HG02981 (cell line): ENCODE measurements at regions not wholly inside any gene's neighbourhood (a gene's known extent, or its start where the extent isn't known, plus 50 kb on each side); places are given as distances from the start of the nearest gene placed in this dataset.

ENCODE experiments used
- ATAC-seq: cut with Tn5 transposase; IDR thresholded peaks from one replicate; pipeline ENCODE4 v1.9.1; 2021; ENCODE audit warnings: mild to moderate bottlenecking, moderate library complexity; ENCODE audit not compliant: unreplicated experiment

- no peak for ATAC-seq
Measured at GRCh38 chr2:167543721-167544120, 655.4 kb downstream of the XIRP2 start.

GRCh38 chr2:167537743-167538142, 649.5 kb downstream of the XIRP2 start:
- no peak for ATAC-seq

GRCh38 chr2:167534443-167534842, 646.2 kb downstream of the XIRP2 start:
- no peak for ATAC-seq

GRCh38 chr2:167524786-167525185, 636.5 kb downstream of the XIRP2 start:
- no peak for ATAC-seq

GRCh38 chr2:167510071-167510759, 621.9 kb downstream of the XIRP2 start:
- ATAC-seq = no peak

GRCh38 chr2:167509586-167509985, 621.3 kb downstream of the XIRP2 start:
- no peak for ATAC-seq

- no peak for ATAC-seq
Measured at GRCh38 chr2:167508709-167509108, 620.4 kb downstream of the XIRP2 start.

- no peak for ATAC-seq
Measured at GRCh38 chr2:167506395-167506794, 618.1 kb downstream of the XIRP2 start.

GRCh38 chr2:167504695-167505094, 616.4 kb downstream of the XIRP2 start:
- no peak for ATAC-seq

GRCh38 chr2:167504061-167504460, 615.8 kb downstream of the XIRP2 start:
- no peak for ATAC-seq

GRCh38 chr2:167501618-167502017, 613.3 kb downstream of the XIRP2 start:
- no peak for ATAC-seq

GRCh38 chr2:167493862-167494261, 605.6 kb downstream of the XIRP2 start:
- ATAC-seq = no peak

GRCh38 chr2:167492486-167492885, 604.2 kb downstream of the XIRP2 start:
- ATAC-seq = no peak

- ATAC-seq = no peak
Measured at GRCh38 chr2:167491788-167492187, 603.5 kb downstream of the XIRP2 start.

- no peak for ATAC-seq
Measured at GRCh38 chr2:167490455-167490854, 602.2 kb downstream of the XIRP2 start.

GRCh38 chr2:167489325-167489724, 601.0 kb downstream of the XIRP2 start:
- no peak for ATAC-seq

- no peak for ATAC-seq
Measured at GRCh38 chr2:167487728-167488127, 599.4 kb downstream of the XIRP2 start.

- no peak for ATAC-seq
Measured at GRCh38 chr2:167484875-167485274, 596.6 kb downstream of the XIRP2 start.

- ATAC-seq = no peak
Measured at GRCh38 chr2:167480986-167481309, 592.7 kb downstream of the XIRP2 start.

- ATAC-seq = no peak
Measured at GRCh38 chr2:167480232-167480985, 592.1 kb downstream of the XIRP2 start.

GRCh38 chr2:167478196-167478595, 589.9 kb downstream of the XIRP2 start:
- ATAC-seq = no peak

GRCh38 chr2:167475791-167476190, 587.5 kb downstream of the XIRP2 start:
- no peak for ATAC-seq

- ATAC-seq = no peak
Measured at GRCh38 chr2:167471734-167472133, 583.5 kb downstream of the XIRP2 start.
